ENCODE measurements at regions not wholly inside any gene's neighbourhood (a gene's known extent, or its start where the extent isn't known, plus 50 kb on each side); places are given as distances from the start of the nearest gene placed in this dataset.

GRCh38 chr6:6704103-6705060, 115.9 kb downstream of the LY86 start:
- no peak for DNase-seq (ENCODE audit: low read depth in 1 of 2, low spot score in 1 of 2)

GRCh38 chr6:6705061-6705425, 116.5 kb downstream of the LY86 start:
- DNase-seq (ENCODE audit: low read depth in 1 of 2, low spot score in 1 of 2), result no peak

GRCh38 chr6:6705915-6706675, 117.6 kb downstream of the LY86 start:
- no peak for DNase-seq (ENCODE audit: low read depth in 1 of 2, low spot score in 1 of 2)

GRCh38 chr6:6707143-6707542, 118.6 kb downstream of the LY86 start:
- no peak for DNase-seq (ENCODE audit: low read depth in 1 of 2, low spot score in 1 of 2)

DNA sequence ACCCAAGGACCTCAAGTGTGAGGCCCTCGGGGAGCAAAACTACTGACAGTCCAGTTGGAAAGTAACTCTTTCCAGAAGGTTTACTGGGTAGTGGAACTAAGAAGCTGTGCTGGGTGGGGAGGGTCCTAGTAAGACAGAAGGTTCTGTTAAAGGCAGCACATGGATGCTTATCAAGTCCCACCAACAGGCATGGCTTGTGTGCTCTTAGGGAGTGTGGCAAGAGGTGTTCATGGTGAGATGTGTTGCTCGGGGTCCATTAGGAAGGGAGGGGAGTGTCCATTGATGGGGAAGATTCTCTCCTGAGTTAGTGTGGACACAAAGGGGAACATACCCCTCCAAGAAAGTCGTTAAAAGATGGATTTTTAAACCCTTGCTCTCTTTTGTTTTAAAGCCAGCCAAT, 120.6 kb downstream of the LY86 start:
- DNase-seq (ENCODE audit: low read depth in 1 of 2, low spot score in 1 of 2), result no peak

- DNase-seq (ENCODE audit: low read depth in 1 of 2, low spot score in 1 of 2), result no peak
These were observed 122.7 kb downstream of the LY86 start for GRCh38 chr6:6711031-6711785.

DNA sequence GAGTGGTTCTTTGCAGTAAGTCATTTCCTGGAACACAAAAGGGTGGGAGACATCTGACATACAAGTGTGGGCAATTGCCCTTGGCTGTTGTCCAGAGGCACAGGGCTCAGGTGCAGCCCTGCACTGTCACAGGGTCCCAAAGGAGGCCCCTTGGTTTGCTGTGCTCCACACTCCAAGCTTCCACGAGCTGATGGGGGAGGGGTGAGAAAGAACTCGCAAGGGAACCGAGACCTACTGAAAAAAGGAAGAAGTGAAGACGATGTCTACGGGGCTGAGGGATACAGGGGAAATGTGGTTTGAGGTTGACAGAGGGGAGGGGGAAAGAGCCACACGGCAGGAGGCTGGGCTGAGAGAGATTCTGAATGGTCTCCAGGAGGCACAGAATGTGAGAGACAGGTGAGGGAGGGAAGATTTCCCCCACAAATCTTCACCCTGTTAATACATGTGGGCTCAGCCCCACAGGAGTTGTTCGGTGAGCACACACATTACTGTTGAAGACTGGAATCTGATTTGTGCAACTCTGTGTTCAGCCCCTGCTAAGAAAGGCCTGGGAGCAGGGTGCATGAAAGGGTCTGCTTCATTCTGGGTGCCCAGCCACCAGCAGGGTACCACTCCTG, 123.4 kb downstream of the LY86 start:
- DNase-seq (ENCODE audit: low read depth in 1 of 2, low spot score in 1 of 2), result no peak

GRCh38 chr6:6712449-6713403, 124.2 kb downstream of the LY86 start:
- no peak for DNase-seq (ENCODE audit: low read depth in 1 of 2, low spot score in 1 of 2)

- DNase-seq (ENCODE audit: low read depth in 1 of 2, low spot score in 1 of 2), result no peak
These were observed 125.1 kb downstream of the LY86 start for GRCh38 chr6:6713657-6714056.

DNA sequence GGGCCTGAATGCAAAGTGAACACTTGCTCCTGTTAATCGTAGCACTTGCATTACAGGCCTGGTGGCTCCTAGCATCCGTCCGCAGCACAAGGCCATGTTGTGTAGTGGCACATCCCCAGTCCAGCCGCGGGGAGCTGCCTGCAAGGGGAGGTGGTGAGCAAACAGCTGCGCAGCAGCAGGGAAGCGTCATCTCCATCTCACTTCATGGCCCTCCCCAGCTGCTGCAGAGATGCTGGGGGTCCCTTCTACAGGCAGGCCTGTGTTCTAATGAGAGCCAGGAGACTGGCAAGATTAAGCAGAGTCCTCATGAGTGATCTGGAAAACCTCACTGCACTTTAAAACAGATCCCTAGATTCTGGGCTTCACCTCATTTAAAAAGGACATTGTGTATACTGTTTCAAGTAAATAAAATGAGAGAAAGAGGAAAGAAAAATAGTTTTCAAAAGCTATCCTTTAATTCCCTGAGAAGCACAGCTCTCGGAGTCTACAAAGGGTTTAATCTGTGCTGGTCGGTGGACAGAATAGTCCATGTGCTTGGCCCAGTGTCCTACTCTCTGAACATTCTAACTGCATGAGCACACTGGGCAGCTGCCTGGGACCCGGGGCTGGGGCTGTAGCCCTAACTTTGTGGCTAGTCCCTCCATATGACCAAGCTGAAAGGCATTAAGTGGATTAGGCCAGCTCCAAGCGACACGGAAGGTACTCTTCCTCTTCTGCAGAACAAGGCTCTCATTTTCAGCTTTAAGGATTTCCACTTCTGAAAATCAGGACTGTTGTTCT, 125.8 kb downstream of the LY86 start:
- DNase-seq (ENCODE audit: low read depth in 1 of 2, low spot score in 1 of 2), result no peak

GRCh38 chr6:6714953-6715352, 126.4 kb downstream of the LY86 start:
- DNase-seq (ENCODE audit: low read depth in 1 of 2, low spot score in 1 of 2), result no peak

DNA sequence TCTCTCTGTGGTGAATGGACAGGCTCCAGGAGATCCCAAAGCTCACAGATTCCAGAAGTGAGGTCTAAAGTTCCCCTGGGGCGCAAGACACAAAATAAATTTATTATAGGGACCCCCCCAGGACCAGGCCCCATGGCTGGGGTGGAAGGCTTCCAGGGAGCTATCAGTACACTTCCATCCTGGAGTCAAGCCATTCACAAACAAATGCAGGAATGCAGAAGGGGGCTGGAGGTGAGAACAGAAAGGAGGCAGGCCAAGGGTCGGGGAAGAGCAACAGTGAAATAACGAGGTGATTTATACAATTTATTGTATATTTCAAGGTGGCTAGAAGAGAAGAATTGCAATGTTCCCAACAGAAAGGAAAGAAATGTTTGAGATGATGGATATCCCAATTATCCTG, 126.9 kb downstream of the LY86 start:
- DNase-seq (ENCODE audit: low read depth in 1 of 2, low spot score in 1 of 2), result no peak

DNA sequence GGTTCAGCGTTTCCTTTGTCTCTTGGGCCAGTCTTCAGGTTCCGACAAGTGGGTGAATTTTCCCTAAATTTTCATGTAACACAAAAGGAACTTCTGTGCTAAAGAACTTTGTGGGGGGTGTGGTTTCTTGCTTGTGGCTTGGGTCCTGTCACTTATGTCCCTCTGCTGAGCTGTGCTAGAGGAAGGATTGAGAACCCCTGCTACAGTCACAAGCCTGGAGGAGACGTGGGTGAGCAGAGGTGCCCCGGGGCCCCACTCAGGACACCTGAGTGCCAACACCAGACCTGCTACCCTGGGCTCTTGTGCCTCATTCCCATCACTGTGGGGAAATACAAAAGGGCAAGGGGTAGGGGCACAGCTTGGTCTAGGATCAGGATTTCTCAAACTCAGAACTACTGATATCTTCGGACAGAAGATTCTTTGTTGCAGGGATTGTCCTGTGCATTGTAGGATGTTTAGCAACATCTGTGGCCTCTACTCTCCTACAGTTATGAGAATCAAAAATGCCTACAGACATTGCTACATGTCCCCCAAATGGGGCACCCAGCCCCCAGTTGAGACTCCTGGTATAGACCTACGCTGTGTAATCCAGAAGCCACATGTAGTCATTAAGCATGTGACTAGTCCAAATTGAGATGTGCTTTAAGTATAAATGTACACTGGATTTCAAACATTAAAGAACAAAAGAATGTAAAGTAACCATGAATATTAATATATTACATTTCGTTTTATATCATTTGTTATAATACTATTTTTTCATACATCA, 128.7 kb downstream of the LY86 start:
- no peak for DNase-seq (ENCODE audit: low read depth in 1 of 2, low spot score in 1 of 2)

GRCh38 chr6:6717953-6718352, 129.4 kb downstream of the LY86 start:
- DNase-seq (ENCODE audit: low read depth in 1 of 2, low spot score in 1 of 2), result no peak

DNA sequence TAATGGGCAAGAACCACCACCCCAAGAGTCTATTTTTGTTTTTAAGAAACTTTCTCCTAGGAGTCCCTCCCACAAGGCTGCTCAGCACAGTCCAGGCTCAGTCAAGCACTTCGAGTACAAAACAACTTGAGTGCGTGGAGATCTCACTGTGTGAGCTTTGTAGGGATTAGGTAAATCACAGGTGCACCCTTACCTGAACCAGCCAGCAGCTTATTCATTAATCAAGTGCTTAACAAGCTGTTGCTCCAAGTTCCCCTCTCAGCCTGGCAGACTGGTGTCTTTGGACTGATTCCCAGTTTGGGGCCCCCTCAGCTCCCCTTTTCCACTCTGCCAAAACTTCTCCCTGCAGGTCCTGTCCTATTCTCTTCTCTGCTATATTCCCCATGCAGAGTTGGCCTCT, 133.1 kb downstream of the LY86 start:
- no peak for DNase-seq (ENCODE audit: low read depth in 1 of 2, low spot score in 1 of 2)

GRCh38 chr6:6722195-6722594, 133.7 kb downstream of the LY86 start:
- DNase-seq (ENCODE audit: low read depth in 1 of 2, low spot score in 1 of 2), result no peak

- DNase-seq (ENCODE audit: low read depth in 1 of 2, low spot score in 1 of 2), result no peak
These were observed 134.8 kb downstream of the LY86 start for GRCh38 chr6:6723361-6723760.

DNA sequence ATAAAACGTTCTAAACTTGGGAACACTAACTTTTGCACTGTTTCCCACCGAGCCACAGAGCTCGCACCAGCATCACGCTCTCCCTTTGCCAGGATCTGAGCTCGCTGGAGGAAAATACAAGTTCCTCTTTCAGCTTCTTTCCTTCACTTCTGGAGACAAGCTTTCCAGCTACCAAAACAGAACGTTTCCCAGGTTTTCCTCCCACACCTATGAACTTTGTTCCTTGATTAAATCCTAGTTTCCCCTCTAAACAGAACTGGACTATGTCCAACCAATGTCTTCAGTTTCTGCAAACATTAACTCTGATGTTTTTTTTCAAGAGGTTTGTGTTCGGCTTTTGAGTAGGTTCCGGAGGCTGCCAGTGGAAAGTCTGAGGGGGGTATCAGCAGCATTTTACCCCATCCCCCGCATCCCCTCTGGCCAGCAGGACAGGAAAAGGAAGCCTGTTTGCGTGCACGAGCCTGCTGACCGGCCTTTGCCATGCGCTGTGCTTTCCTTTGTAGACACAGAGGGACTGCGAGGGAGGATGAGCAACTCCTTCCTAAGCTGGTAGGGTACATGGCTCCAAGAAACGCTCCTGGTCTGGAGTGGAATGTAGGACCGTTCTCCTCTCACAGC, 135.5 kb downstream of the LY86 start:
- no peak for DNase-seq (ENCODE audit: low read depth in 1 of 2, low spot score in 1 of 2)
